ENCODE measurements at regions not wholly inside any gene's neighbourhood (a gene's known extent, or its start where the extent isn't known, plus 50 kb on each side); places are given as distances from the start of the nearest gene placed in this dataset.

GRCh38 chr11:134768463-134768862, 356.4 kb upstream of the B3GAT1 start:
- no peak for TF ChIP-seq CTCF (IDR thresholded peaks at IDR 0.05)
- TF ChIP-seq EZH2 (IDR thresholded peaks at IDR 0.05; ENCODE audit: borderline replicate concordance, insufficient read depth, low read depth, low read length, poor library complexity, severe bottlenecking) = no peak
